ENCODE measurements at regions not wholly inside any gene's neighbourhood (a gene's known extent, or its start where the extent isn't known, plus 50 kb on each side); places are given as distances from the start of the nearest gene placed in this dataset.

GRCh38 chrX:33307911-33308354, 96.6 kb upstream of the DMD start:
- TF ChIP-seq CTCF (IDR thresholded peaks at IDR 0.05) (no peak), SIN3A (IDR thresholded peaks at IDR 0.05; ENCODE audit: borderline replicate concordance, insufficient read depth, low read depth, low read length) (no peak), REST (IDR thresholded peaks at IDR 0.05; ENCODE audit: insufficient read depth in 1 of 2, low read depth in 2 of 2, low read length in 1 of 2) (no peak), POLR2AphosphoS5 (IDR thresholded peaks at IDR 0.05; ENCODE audit: low read depth, low read length) (no peak), TCF7L2 (IDR thresholded peaks at IDR 0.05; ENCODE audit: low read depth, low read length) (no peak)
